HG03432 (cell line): ENCODE measurements at regions not wholly inside any gene's neighbourhood (a gene's known extent, or its start where the extent isn't known, plus 50 kb on each side); places are given as distances from the start of the nearest gene placed in this dataset.
"Not testable (repeated sequence)": the region's sequence is repeated elsewhere in the genome, so short reads cannot be mapped to it uniquely, and the experiment has no call there.

ENCODE experiments used
- ATAC-seq: cut with Tn5 transposase; IDR thresholded peaks from one replicate; pipeline ENCODE4 v1.9.1; 2021; ENCODE audit warnings: mild to moderate bottlenecking, moderate library complexity; ENCODE audit not compliant: unreplicated experiment

DNA sequence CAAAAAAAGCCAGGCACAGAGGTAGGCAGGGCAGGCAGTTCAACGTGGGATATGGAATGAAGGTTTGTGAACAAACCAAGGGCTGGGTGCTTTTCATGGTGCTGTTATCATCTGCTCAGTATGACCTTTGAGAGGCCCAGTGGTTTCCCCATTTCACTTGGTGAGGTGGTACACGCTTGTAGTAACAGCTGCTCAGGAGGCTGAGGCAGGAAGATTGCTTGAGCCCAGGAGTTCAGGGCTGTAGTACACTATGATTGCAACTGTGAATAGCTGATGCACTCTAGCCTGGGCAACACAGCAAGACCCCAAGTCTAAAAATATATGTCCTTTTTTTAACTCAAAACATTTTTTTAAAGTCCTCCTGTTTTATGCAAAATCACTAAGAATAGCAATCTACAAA lies 174.8 kb downstream of the ENC1 start:
- ATAC-seq, result no peak

DNA sequence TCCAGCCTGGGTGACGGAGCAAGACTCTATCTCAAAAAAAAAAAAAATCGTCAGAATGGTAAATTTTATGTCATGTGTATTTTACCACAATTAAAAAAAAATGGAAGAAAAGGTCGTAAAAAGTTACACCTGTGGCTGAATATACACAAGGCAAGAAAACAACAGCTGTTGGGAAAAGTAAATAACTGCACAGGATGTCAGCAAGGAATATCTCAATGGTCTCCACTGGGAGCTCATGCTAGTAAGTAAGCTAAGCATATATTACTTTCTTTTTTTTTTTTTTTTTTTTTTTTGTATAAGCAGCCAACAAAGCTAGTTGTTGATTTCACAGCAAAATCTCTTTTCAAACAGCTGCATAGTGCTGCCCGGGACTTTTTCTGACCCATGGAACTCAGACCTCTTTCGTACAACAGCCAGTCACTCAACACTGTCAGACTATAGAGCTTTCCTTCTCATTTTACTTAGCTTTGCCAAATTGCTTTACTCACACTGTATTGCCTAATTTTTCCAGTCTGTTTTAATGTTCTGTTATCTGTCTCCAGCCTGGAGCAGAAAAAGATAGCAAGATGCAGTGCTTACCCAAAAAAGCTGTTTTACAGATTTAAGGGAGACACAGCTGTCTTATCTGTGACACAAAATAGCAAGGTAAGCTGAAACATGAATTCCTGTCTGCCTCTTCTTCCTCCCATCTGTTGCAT lies 175.9 kb downstream of the ENC1 start:
- ATAC-seq, result no peak

DNA sequence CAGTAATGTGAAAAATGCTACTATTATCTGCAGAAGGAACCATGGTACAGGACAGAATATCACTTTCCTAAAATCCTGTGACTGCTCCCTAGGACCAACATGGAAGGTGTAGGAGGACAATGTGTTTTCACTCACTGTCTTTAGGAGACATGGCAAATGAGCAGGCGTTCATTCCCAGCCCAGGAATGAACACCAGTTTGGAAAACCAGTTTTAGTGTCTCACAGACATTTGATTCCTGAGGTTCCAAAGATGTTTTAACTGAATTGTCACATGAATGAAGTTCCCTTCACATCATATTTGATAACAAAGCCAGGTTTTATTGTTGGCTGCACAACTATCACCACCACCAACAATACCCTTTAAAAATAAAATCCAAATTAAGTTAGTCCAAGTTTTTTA lies 178.2 kb downstream of the ENC1 start:
- no peak for ATAC-seq

DNA sequence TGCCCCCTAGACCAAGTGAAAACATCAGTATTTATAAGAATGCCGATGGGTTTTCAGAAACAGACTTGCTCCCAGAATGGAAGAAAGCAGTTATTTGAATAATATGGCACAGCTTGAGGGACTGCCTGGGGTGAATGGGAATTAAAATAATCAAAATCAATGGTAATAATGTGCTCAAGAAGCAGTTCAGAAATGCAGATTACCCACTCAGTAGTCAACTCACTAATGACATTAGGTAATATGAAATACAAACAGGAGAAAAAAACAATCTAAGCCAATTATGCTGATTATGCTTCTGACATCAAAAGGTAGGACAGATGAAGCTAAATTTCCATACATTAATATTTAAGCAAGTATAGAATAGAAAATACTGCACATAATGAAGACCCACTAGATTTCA lies 179.3 kb downstream of the ENC1 start:
- no peak for ATAC-seq

DNA sequence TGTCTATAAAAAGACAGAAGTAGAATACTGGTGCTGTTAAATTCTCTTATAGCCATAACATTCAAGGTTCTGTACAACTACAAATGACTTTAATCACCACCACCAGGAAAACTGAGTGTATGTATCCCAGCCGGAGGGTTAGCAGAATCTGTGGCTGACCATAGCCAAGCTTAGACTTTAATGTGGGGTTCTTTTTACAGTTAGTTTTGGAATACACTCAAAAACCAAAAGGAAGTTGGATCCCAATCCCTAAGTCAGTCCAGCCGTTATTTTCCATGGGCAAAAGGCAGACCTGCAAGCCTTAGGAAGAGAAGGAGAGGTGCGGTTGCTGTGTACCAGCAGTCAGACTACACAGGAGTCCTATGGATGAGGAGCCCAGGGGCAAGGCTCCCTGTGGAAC lies 179.8 kb downstream of the ENC1 start:
- ATAC-seq, result no peak

DNA sequence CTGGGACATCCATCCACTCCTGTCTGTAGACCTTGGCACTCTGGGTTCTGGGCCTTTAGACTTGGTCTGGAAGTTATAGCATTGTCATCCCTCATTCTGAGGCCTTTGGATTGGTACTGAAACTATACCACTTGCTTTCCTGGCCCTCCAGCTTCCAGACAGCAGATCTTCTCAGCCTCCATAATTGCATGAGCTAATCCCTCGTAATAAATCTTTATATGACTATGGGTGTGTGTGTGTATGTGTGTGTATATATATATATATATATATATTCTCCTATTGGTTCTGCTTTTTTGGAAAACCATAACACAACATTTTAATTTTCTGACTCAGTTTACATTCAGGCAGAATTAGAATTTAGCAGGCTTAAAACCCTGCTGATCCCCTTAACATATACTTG lies 180.5 kb downstream of the ENC1 start:
- ATAC-seq, result no peak

DNA sequence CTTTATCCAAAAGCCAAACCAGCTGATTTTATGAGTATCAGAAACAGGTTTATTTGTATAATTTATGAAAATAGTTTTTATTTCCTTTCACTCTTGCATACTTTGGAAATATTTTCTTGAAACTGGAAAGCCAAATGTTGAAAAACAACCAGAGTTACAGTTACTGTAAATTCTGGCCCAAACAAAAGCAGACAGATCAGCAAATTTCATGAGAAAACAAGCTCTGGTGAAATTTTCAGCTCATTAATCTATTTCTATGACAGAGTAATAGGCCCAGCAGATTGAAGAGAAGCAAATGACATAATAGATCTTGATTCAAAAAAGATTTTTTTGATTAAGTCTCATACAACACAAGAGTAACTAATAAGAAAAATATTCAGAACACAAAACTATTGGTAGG lies 182.7 kb downstream of the ENC1 start:
- ATAC-seq, result no peak

DNA sequence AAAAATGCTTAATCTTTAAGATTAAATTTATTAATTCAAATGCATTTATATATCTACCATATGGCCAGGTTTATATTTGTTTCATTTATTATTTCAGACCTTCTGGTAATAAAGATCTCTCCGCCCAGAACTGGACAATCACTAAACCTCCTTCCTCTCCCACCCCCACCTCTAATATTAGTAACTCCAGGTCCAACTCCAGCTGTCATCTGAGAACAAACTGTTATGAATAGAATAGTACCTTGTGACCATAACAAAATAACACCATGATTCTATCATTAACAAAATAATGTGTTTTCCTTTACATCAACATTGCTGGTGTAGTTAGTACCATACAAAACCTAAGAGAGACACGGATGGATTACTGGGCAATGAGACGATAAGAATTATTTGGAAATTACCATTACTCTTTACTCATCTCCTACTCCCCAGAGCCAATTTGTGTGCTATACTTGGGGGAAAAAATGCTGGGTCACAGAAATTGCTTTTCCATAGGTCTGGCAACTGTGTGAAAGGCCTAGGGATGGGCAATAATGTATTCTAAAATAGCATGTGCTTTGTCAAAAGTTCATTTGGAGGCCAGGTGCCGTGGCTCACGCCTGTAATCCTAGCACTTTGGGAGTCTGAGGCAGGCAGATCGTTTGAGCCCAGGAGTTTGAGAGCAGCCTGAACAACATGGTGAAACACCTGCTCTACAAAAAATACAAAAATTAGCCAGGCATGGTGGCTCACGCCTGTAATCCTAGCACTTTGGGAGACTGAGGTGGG lies 186.1 kb downstream of the ENC1 start:
- ATAC-seq, result no peak

DNA sequence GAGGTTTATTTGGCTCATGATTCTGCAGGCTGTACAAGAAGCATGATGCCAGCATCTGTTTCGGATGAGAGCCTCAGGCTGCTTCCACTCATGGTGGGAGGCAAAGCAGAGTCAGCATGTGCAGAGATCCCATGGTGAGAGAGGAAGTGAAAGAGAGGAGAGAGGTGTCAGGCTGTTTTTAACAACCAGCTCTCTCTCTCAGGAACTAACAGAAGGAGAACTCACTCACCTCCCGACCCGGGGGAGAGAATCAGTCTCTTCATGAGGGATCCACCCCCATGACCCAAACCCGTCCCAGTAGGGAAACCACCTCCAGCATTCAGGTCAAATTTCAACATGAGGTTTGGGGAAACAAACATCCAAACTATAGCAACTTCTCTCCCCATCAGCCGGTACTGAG lies 187.7 kb downstream of the ENC1 start:
- ATAC-seq, result no peak

DNA sequence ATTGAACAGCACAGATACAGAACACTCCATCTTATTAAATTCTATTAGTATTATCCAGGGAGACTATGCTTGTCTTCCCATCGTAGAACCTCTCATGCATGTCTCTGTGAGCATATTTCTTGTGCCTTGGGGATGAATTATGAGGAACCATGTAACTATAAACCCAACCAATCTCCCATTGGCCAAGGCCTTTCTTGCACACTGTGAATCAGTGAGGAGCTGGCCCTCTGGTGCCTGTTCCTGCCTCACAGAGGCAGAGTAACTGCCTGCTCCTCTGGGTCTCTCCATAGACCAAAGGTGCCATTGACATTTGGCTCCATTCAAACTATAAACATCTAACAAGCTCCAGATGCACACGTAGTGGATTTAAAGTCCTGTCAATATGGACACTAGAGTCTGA lies 190.4 kb downstream of the ENC1 start:
- no peak for ATAC-seq

DNA sequence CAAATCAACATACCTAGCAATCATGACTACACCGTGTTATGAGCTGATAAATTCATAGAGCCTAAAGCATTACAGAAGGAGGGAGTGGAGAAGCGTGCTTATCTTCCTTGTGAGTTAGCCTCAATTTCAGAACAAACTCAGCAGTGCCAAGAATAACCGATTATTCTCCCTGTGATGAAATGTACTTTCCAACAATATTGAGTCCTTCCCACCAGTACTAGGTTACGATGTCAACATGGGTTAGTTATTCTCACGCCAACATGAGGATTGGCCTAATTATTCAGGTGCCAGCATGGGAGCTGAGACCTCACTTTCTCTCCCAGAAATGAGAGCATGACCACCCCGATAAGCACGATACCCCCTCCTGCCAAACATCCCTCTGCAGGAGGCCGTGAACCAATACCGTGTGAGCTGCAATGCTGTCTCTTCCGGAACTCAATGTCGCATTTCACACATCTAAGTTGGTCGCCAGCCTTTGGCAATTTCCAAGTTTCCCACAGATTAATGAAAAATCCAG lies 193.7 kb downstream of the ENC1 start:
- no peak for ATAC-seq

DNA sequence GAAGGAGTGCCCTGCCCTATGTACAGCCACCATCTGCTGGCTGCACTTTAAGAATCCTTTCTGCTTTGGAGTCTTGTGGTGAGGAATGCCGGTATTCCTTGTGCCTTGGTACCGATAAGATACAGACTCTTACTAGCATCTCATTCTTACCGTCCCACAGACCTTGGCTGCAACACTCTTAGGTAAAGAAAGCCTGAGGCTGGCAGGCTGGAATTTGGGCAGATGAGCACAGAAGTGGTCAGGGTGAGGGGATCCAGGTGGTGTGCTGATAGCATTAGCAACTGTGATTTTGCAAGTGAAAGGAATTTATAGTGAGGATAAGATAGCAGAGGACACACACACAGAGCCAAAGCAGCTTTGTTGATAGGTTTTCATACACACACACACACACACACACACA lies 198.1 kb downstream of the ENC1 start:
- ATAC-seq, result no peak

DNA sequence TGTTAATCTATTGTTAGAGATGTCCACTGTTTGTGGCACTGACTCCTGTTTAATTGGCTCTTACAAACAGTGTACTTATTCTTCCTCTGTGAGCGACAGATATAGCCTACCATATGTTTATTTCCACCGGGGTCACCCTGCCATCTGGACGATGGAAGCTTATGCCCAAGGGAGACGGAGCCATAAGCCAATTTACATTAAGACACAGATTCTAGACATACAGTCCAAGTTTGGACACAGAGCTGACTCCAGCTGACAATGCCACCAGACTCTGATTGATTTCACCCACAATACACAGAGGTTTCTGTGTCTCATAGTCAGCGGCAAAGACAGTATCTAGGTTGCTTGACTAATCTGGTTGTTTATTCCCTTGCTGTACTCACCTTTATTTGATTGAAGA lies 198.9 kb downstream of the ENC1 start:
- no peak for ATAC-seq

DNA sequence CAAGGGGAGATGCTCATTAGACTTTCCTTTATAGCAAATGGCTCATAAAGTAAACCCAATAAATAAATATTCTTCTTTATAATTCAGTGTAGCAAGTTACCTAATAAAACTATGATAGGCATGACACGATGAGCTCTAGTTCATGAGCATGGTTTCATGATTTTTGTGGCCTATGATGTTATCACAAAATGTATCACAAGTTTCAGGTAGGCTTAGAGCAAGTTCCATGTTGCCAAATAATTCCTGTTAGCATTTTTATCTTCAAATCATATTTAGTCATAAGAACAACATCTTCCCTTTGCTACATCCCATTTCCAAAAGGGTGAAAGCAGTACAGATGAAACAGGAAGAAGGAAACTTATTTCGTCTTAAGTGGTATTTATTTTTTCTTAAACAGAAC lies 200.2 kb downstream of the ENC1 start:
- ATAC-seq, result no peak

DNA sequence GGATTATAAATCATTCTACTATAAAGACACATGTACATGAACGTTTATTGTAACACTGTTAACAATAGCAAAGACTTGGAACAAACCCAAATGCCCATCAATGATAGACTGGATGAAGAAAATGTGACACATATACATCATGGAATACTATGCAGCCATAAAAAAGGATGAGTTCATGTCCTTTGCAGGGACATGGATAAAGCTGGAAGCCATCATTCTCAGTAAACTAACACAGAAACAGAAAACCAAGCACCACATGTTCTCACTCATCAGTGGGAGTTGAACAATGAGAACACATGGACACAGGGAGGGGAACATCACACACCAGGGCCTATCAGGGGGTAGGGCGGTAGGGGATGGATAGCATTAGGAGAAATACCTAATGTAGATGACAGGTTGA lies 202.7 kb downstream of the ENC1 start:
- not testable (repeated sequence) for ATAC-seq

DNA sequence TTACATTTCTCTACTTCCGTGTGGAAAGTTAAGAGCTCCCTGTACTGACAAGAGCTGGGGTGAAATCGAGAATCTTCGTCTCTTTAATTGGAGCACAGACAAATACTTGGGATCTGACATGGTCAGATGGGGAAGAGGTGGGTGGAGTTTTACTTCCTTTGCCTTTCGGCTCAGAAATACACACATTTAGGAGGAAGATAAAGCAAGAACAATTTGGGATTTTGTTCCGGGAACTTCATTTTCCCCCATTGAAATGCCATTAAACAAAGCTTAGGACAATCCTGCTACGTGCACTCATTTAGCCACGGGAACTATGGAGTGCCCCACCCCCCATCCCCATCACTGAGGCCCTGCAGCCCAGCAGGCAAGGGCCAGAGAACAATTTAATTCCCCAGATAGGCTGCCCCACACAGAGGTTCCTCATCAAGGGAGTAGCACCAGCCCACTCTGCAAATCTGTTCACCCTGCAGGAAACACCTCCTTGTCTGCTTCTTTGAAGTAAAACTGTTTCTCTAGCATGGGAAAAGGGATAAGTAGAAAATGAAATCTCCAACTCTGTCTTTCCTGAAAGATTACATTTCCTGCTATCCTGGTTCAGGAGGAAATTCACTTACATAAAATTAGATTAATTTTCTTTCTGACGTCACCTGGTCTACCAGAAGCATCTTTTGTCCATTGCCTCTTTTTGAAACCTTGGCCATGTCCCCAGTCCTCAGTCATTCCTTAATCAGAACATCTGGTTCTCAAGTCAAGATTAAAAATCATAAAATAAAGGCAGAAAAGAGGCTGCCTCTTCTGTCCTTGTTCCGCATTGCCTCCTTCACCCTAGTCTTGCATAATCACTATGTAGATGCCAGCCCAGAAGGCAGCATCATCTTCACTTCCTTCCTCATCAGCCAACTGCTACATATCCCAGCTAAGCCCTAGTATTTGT lies 206.4 kb downstream of the ENC1 start:
- ATAC-seq, result no peak

DNA sequence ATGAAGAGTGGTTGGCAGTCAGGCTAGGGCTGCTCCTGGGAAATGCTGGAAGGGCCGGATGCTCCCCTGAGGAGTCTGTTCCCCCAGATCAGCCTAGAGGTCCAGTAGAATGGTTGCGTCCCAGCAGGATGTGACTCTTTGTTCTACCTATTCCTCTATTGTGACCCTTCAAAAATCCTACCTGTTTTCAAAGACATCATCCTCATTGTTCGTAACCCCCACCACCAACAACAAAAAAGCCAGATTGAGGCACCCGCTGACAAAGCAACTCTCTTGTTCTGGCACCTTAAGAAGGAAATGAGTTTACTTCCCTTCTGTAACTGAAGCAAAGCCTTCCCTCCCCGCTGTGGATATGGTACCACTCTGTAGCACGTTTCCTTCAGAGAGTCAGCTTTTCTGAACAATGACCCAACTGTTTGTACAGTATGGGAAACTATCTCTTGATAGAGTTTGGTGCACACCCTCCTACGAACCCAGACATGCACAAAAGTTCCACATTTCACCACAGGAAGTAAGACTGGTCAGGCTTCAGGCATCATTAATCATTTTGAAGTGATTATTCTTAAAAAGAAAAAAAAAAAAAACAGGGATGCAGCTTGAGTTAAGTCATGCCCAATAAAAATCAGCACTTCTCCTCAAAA lies 207.2 kb downstream of the ENC1 start:
- peak; percentile 62 for ATAC-seq

DNA sequence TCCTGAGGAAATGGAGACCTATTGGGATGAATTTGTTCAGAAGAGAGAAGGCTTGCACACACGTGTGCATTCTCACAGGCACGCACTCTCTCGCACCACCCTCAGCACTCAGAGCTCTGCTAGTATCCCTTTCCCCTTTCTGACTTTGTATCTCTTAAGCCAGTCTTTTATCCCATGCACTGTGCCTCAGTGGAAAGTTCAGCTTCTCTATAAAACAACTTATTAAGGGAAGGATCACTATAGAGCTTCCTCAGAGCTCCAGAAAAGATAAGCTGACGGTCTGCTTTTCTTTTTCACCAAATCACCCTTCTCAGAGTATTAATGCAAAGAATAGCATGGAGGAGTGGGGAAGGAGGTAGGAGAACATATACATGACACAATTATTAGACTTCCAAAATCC lies 207.8 kb downstream of the ENC1 start:
- ATAC-seq, result no peak

DNA sequence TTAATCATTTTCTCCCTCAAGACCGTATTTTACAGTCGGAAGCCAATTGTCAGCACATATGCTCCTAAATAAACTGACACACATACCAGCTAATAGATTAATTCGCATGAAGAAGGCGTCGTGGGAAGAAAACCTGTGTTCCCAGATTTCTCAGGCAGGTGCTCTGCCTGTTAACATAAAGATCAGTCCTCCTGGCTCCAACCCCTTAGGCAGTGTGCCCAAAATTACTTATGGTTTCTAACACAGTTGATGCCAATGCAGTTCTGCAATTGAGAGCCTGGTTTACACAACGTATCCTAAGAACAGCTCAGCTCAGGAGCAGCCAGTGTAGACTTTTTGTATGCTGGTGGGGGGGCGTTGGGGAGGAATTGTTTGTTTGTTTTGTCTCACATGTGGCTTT lies 208.3 kb downstream of the ENC1 start:
- ATAC-seq, result no peak

DNA sequence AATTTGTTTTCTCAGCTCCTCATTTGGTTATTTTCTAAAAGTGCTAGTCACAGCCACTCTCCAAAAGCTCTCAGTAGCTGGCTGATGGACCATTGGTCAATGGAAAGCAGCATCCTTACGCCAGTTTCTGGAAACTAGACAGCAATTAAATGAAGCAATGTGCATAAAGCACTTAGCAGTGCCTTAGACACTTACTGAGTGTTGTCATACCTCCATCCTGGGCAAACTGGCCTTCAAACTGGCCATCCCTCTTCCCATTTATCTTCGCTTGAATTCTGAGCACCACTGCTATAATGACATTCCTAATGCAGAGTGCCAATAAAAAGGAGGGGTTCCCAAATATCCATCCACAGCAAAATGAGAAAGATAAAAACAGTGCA lies 209.2 kb downstream of the ENC1 start:
- no peak for ATAC-seq
